ENCODE measurements at regions not wholly inside any gene's neighbourhood (a gene's known extent, or its start where the extent isn't known, plus 50 kb on each side); places are given as distances from the start of the nearest gene placed in this dataset.

GRCh38 chr3:174376346-174376745 is 482.8 kb upstream of the NAALADL2 start:
- no peak for DNase-seq (ENCODE audit: low spot score in 2 of 2)
- TF ChIP-seq EP300 (IDR thresholded peaks at IDR 0.05) (no peak), POLR2A (IDR thresholded peaks at IDR 0.05) (no peak), CTCF (IDR thresholded peaks at IDR 0.05) (no peak)
- Histone ChIP-seq H3K27ac (no peak overlapping the region), H3K9me3 (no peaks in the 10 kb centered on the region), H3K4me3 (no peak overlapping the region), H3K4me1 (no peaks in the 10 kb centered on the region), H3K36me3 (no peaks in the 10 kb centered on the region), H3K27me3 (no peaks in the 10 kb centered on the region)

- no peak for DNase-seq (ENCODE audit: low spot score in 2 of 2)
- TF ChIP-seq POLR2A (IDR thresholded peaks at IDR 0.05) (no peak), CTCF (IDR thresholded peaks at IDR 0.05) (no peak), EP300 (IDR thresholded peaks at IDR 0.05) (no peak)
- H3K36me3 ChIP-seq: no peaks in the 10 kb centered on the region
- no peaks in the 10 kb centered on the region for H3K9me3 ChIP-seq
- H3K27me3 ChIP-seq: no peaks in the 10 kb centered on the region
- no peak overlapping the region for H3K4me3 ChIP-seq
- no peaks in the 10 kb centered on the region for H3K4me1 ChIP-seq
- no peak overlapping the region for H3K27ac ChIP-seq
- 94 to 96% methylated on average over 30 to 32 of the region's 32 CpGs for WGBS, 2 donors
Measured at GRCh38 chr3:174377096-174377495, 482.0 kb upstream of the NAALADL2 start.

- Histone ChIP-seq H3K4me3 (no peak overlapping the region), H3K27ac (no peak overlapping the region), H3K9me3 (no peaks in the 10 kb centered on the region), H3K36me3 (no peaks in the 10 kb centered on the region), H3K4me1 (no peaks in the 10 kb centered on the region), H3K27me3 (no peaks in the 10 kb centered on the region)
- no peak for DNase-seq (ENCODE audit: low spot score in 2 of 2)
- WGBS, 2 donors: 96 to 97% methylated on average over 13 of the region's 13 CpGs
- TF ChIP-seq EP300 (IDR thresholded peaks at IDR 0.05): no peak
- TF ChIP-seq POLR2A (IDR thresholded peaks at IDR 0.05): no peak
- no peak for TF ChIP-seq CTCF (IDR thresholded peaks at IDR 0.05)
Measured at GRCh38 chr3:174377684-174378083, 481.4 kb upstream of the NAALADL2 start.

- no peak for DNase-seq (ENCODE audit: low spot score in 2 of 2)
- H3K4me3 ChIP-seq: no peak overlapping the region
- TF ChIP-seq POLR2A (IDR thresholded peaks at IDR 0.05) (no peak), EP300 (IDR thresholded peaks at IDR 0.05) (no peak), CTCF (IDR thresholded peaks at IDR 0.05) (no peak)
- 42 to 55% methylated on average over 1 of the region's 1 CpG for WGBS, 2 donors
- H3K4me1 ChIP-seq: no peaks in the 10 kb centered on the region
- H3K9me3 ChIP-seq: no peaks in the 10 kb centered on the region
- H3K36me3 ChIP-seq: no peaks in the 10 kb centered on the region
- no peak overlapping the region for H3K27ac ChIP-seq
- H3K27me3 ChIP-seq: no peaks in the 10 kb centered on the region
Measured at GRCh38 chr3:174382878-174383277, 476.3 kb upstream of the NAALADL2 start.

- Histone ChIP-seq H3K4me3 (no peak overlapping the region), H3K36me3 (no peaks in the 10 kb centered on the region), H3K4me1 (no peaks in the 10 kb centered on the region), H3K9me3 (peaks cover 0 to 7% (median 0%) of the 10 kb centered on the region in 4 donors), H3K27me3 (no peaks in the 10 kb centered on the region), H3K27ac (no peak overlapping the region)
- DNase-seq (ENCODE audit: low spot score in 2 of 2): no peak
- WGBS, 2 donors: 92 to 96% methylated on average over 1 of the region's 1 CpG
- TF ChIP-seq EP300 (IDR thresholded peaks at IDR 0.05) (no peak), CTCF (IDR thresholded peaks at IDR 0.05) (no peak), POLR2A (IDR thresholded peaks at IDR 0.05) (no peak)
Measured at GRCh38 chr3:174387736-174388135, 471.4 kb upstream of the NAALADL2 start.

Data from tibial nerve (tissue), 4 donors.